Tibial nerve (tissue), 4 donors: ENCODE measurements at regions not wholly inside any gene's neighbourhood (a gene's known extent, or its start where the extent isn't known, plus 50 kb on each side); places are given as distances from the start of the nearest gene placed in this dataset.
"Not testable (repeated sequence)": the region's sequence is repeated elsewhere in the genome, so short reads cannot be mapped to it uniquely, and the experiment has no call there.

ENCODE experiments used
- CTCF ChIP-seq, 5 experiments: fragments of 200-600 bp in 3 of 5; fragments of 450-650 bp in 2 of 5; sonication (generic) in 3 of 5; IDR thresholded peaks; one replicate each; pipeline ENCODE4 v1.5.1; 2016 to 2019; ENCODE audit warnings: antibody characterized with exemption in 5 of 5, mild to moderate bottlenecking in 3 of 5, moderate library complexity in 2 of 5
- EP300 ChIP-seq, 2 donors: sonication (generic); formaldehyde crosslinking; IDR thresholded peaks; one replicate each; pipeline ENCODE4 v1.6.1; 2017; ENCODE audit warnings: antibody characterized with exemption in 2 of 2, mild to moderate bottlenecking in 1 of 2

GRCh38 chr1:228796945-228797344 lies 61.7 kb downstream of the RHOU start:
- not testable (repeated sequence) for TF ChIP-seq CTCF, EP300 (IDR thresholded peaks at IDR 0.05)
